GM19328 (cell line): ENCODE measurements at regions not wholly inside any gene's neighbourhood (a gene's known extent, or its start where the extent isn't known, plus 50 kb on each side); places are given as distances from the start of the nearest gene placed in this dataset.
"Not testable (repeated sequence)": the region's sequence is repeated elsewhere in the genome, so short reads cannot be mapped to it uniquely, and the experiment has no call there.

Experiments
- ATAC-seq: cut with Tn5 transposase; IDR thresholded peaks from one replicate; pipeline ENCODE4 v1.9.1; 2021; ENCODE audit warnings: mild to moderate bottlenecking, moderate library complexity; ENCODE audit not compliant: unreplicated experiment

DNA sequence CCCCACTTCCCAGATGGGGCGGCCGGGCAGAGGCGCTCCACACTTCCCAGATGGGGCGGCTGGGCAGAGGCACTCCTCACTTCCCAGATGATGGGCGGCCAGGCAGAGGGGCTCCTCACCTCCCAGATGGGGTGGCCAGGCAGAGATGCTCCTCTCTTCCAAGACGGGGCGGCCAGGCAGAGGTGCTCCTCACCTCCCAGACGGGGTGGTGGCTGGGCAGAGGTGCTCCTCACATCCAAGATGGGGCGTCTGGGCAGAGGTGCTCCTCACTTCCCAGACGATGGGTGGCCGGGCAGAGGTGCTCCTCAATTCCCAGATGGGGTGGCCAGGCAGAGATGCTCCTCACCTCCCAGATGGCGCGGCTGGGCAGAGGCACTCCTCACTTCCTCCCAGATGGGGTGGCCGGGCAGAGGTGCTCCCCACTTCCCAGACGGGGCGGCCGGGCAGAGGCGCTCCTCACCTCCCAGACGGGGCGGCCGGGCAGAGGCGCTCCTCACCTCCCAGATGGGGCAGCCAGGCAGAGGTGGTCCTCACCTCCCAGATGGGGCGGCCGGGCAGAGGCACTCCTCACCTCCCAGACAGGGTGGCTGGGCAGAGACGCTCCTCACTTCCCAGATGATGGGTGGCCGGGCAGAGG, 275.2 kb downstream of the LIPI start:
- not testable (repeated sequence) for ATAC-seq

DNA sequence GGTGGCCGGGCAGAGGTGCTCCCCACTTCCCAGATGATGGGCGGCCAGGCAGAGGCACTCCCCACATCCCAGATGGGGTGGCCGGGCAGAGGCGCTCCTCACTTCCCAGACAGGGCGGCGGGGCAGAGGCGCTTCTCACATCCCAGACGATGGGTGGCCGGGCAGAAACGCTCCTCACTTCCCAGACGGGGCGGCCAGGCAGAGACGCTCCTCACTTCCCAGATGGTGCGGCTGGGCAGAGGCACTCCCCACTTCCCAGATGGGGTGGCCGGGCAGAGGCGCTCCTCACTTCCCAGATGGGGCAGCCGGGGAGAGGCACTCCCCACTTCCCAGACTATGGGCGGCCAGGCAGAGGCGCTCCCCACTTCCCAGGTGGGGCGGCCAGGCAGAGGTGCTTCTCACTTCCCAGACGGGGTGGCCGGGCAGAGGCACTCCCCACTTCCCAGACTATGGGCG, 275.8 kb downstream of the LIPI start:
- not testable (repeated sequence) for ATAC-seq

DNA sequence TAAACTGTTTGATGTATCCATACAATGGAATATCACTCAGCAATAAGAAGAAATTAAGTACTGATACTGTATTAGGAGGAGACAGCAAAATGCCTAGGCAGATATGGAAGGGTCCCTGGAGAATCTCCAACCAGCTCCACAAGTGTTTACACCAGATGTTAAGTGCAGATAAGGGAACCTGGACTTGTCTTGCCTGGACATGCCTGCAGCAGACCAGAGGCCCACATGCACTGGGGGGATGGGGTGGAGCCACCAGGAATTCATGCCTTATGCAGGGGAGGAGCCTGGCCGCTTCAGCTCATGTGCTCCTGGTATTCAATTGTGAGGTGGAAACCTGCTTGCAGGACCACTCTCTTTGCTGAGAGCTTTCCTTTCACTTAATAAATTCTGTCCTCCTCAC, 287.6 kb downstream of the LIPI start:
- ATAC-seq: not testable (repeated sequence)

DNA sequence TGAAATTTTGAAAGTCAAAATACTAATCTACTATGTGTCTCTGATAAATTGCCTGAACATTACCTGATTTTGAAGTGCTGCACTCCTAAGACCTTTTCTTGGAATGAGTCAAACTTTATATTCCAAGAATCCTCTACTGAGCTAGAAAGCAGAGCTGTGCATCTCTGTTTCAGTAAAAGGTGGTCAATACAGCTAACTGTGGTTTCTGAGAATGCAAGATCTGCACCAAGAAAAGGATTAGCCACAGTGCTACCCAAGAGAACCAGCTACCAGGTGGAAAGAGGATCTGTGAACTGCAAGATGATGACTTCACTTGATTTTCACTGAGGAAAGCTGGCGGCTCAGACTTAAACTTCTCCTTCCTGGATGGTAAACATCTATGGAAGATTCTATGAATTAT, 289.3 kb downstream of the LIPI start:
- ATAC-seq: not testable (repeated sequence)

- not testable (repeated sequence) for ATAC-seq
Observed at GRCh38 chr21:13907385-13907784, 297.8 kb downstream of the POTED start.

DNA sequence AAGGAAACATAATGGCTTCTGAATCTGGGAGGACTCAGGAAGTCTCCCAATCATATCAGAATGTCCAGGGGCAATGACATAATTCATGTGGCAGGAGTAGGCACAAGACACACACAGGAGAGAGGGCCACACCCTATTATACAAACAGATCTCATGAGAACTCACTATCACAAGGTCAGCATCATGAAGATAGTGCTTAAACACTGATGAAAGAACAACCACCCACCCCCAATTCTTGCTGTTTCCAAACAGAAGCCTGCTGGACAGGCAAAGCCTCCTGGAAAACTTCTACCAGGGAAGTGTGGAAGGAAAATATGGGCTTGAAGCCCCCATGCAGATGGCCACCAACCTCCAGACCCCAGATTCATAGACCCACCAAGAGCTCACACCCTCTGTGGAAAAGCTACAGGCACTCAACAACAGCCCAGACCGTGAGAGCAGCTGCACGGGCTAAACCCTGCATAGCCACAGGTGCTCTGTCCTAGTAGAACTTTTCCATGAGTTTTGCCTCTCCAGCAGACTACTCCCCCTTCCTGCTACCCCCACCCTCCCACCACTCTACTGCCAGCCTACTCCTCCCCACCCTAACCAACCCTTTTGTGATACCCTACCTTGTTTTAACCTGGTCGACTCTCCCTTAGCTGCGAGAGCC, 287.1 kb downstream of the POTED start:
- ATAC-seq: not testable (repeated sequence)

DNA sequence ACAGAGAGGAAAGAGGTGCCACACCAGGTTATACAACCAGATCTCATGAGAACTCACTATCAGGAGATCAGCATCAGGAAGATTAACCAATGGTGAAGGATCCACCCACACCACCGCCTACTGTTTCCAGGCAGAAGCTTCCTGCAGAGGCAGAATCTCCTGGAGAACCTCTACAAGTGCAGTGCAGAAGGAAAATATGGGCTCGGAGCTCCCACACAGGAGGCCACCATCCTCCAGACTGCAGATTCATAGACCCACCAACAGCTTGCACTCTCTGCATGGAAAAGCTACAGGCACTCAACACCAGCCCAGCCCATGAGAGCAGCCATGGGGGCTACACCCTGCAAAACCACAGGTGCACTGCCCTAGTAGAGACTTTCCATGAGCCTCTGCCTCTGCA, 284.0 kb downstream of the POTED start:
- ATAC-seq: not testable (repeated sequence)

DNA sequence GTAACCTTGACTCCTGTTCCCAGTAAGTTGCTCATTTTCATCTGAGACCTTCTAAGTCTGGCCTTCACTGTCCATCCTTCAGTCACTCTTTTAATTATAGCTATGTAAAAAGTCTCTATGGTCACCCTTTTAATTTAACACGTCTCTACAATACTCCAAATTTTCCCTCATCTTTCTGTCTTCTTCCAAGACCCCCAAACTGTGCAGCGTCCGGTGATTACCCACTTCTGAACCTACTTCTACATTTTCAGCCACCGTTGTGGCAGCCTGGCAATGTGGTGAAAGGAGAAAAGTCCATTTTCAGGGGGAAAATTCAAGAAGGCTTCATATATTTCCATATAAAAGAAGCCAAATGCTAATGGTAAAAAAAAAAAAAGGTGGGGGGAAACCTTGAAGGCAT, 283.4 kb downstream of the POTED start:
- ATAC-seq: not testable (repeated sequence)

GRCh38 chr21:13892146-13892751, 282.7 kb downstream of the POTED start:
- ATAC-seq: not testable (repeated sequence)

GRCh38 chr21:13889176-13889575, 279.6 kb downstream of the POTED start:
- ATAC-seq: not testable (repeated sequence)

DNA sequence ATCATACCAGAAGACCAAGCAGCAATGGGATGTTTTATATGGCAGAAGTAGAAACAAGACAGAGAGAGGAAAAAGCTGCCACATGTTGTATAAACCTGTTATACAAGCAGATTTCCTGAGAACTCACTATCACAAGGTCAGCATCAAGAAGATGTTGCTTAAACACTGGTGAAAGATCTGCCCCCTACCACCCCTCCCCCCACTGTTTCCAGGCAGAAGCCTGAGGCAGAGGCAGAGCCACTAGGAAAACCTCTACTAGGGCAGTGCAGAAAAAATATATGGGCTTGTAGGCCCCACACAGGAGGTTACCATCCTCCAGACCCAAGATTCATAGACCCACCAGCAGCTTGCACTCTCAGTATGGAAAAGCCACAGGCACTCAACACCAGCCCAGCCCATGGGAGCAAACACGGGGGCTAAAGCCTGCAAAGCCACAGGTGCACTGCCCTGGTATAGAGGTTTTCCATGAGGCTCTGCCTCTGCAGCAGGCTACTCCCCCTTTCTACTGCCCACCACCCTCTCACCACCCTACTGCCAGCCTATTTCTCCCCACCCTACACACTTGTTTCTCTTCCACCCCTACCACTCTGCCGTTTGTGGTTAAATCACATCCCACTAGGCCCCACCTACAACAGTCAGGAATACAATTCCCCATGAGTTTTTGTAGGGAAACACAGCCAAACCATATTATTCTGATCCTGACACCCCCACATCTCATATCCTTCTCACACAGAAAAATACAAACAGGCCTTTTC, 274.2 kb downstream of the POTED start:
- ATAC-seq: not testable (repeated sequence)

- ATAC-seq: not testable (repeated sequence)
Observed at GRCh38 chr21:13877503-13877902, 267.9 kb downstream of the POTED start.

GRCh38 chr21:13876999-13877398, 267.4 kb downstream of the POTED start:
- ATAC-seq: not testable (repeated sequence)

GRCh38 chr21:13874001-13874400, 264.4 kb downstream of the POTED start:
- not testable (repeated sequence) for ATAC-seq

- no peak for ATAC-seq
Observed at GRCh38 chr21:13854638-13855037, 245.1 kb downstream of the POTED start.

DNA sequence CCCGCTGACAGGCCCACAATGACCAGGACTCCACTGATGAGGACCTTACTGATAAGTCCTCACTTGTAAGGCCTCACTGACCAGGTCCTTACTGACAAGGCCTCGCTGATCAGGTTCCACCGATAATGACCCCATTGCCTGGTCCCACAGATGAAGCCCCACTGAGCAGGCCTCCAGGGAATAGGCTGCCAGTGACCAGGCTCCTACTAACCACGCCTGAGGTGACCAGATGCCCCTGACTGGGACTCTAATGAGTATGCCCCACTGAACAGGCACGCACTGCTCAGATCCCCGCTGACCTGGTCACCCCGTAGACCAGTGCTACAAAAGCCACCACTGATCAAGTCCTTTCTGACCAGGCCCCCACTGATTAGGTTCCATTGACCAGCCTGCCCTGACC, 241.2 kb downstream of the POTED start:
- not testable (repeated sequence) for ATAC-seq

GRCh38 chr21:13849489-13849888, 239.9 kb downstream of the POTED start:
- not testable (repeated sequence) for ATAC-seq

GRCh38 chr21:13846718-13847117, 237.1 kb downstream of the POTED start:
- ATAC-seq: not testable (repeated sequence)

- ATAC-seq: not testable (repeated sequence)
Observed at GRCh38 chr21:13844574-13844973, 235.0 kb downstream of the POTED start.

GRCh38 chr21:13843081-13843480, 233.5 kb downstream of the POTED start:
- not testable (repeated sequence) for ATAC-seq

GRCh38 chr21:13827666-13828065, 218.1 kb downstream of the POTED start:
- ATAC-seq: not testable (repeated sequence)
